ENCODE measurements at regions not wholly inside any gene's neighbourhood (a gene's known extent, or its start where the extent isn't known, plus 50 kb on each side); places are given as distances from the start of the nearest gene placed in this dataset.

DNA sequence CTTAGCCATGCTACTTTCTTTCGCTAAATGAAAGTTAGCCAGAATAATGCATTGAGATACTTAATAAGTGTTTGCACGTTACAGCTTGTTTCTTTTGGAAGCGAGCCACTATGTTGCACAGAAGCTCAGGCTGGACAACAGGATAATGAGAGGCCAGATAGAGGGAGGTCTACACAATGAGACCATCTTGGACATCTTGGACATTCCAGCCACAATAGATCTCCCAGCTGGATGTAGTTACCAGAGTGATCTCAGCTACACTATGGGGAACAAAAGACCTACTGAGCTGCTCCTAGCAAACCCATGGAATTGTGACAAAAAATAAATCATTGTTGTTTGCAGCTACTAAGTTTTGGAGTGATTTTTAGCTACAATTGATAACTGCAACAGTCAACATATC lies 540.1 kb upstream of the SEMA6D start:
- no peak for TF ChIP-seq RFX5 (IDR thresholded peaks at IDR 0.05; ENCODE audit: borderline replicate concordance, low read depth, low read length)
- no peak for TF ChIP-seq BRCA1 (IDR thresholded peaks at IDR 0.05; ENCODE audit: low read depth, low read length)
- no peak for TF ChIP-seq RAD21 (IDR thresholded peaks at IDR 0.05 in 1 of 2, conservative IDR thresholded peaks at IDR 0.05 in 1 of 2; ENCODE audit: low read depth in 2 of 2, low read length in 2 of 2)
- TF ChIP-seq GTF2F1 (IDR thresholded peaks at IDR 0.05; ENCODE audit: borderline replicate concordance, low read depth, low read length): no peak
- no peak for TF ChIP-seq EZH2 (IDR thresholded peaks at IDR 0.05; ENCODE audit: low read depth, low read length, severe bottlenecking)
- no peak for TF ChIP-seq JUN (IDR thresholded peaks at IDR 0.05; ENCODE audit: low read depth, low read length)
- no peak for TF ChIP-seq TAF1 (IDR thresholded peaks at IDR 0.05; ENCODE audit: low read depth, low read length)
- TF ChIP-seq, protein P1, sequence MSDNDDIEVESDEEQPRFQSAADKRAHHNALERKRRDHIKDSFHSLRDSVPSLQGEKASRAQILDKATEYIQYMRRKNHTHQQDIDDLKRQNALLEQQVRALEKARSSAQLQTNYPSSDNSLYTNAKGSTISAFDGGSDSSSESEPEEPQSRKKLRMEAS (IDR thresholded peaks at IDR 0.05): no peak
- TF ChIP-seq TAF7 (optimal IDR thresholded peaks at IDR 0.05; ENCODE audit: borderline replicate concordance, low read depth, low read length): no peak
- no peak for TF ChIP-seq CTCF (IDR thresholded peaks at IDR 0.05; ENCODE audit: control extremely low read depth in 1 of 3, insufficient read depth in 1 of 3, low read depth in 1 of 3, low read length in 3 of 3)

All from H1 (cell line).